H9 (cell line): ENCODE measurements at regions not wholly inside any gene's neighbourhood (a gene's known extent, or its start where the extent isn't known, plus 50 kb on each side); places are given as distances from the start of the nearest gene placed in this dataset.

Experiments
- DNase-seq: peaks from one replicate; pipeline ENCODE4 v3.0.0-alpha.2; 2017
- H2AFZ ChIP-seq: one replicate; pipeline ENCODE4 v1.6.1; 2013; ENCODE audit warnings: mild to moderate bottlenecking, low read length, control low read depth, moderate library complexity
- H2AK5ac ChIP-seq: 2 replicates; pipeline ENCODE4 v1.6.1; 2013; ENCODE audit warnings: low read length, control low read depth, mixed read lengths; ENCODE audit not compliant: insufficient read length
- H2BK120ac ChIP-seq: one replicate; pipeline ENCODE4 v1.6.1; 2013; ENCODE audit warnings: low read depth, mild to moderate bottlenecking, low read length, control low read depth, inconsistent platforms; ENCODE audit not compliant: poor library complexity, severe bottlenecking
- H2BK12ac ChIP-seq: 2 replicates; pipeline ENCODE4 v1.6.1; 2013; ENCODE audit warnings: low read length, control low read depth, mixed read lengths, low read depth; ENCODE audit not compliant: insufficient read length
- H2BK15ac ChIP-seq: 2 replicates; pipeline ENCODE4 v1.6.1; 2013; ENCODE audit warnings: low read depth, low read length, control low read depth
- H2BK20ac ChIP-seq: one replicate; pipeline ENCODE4 v1.6.1; 2013; ENCODE audit warnings: low read depth, mild to moderate bottlenecking, low read length, control low read depth, inconsistent platforms; ENCODE audit not compliant: poor library complexity, severe bottlenecking
- H2BK5ac ChIP-seq: 2 replicates; pipeline ENCODE4 v1.6.1; 2013; ENCODE audit warnings: low read length, control low read depth, mixed read lengths; ENCODE audit not compliant: insufficient read length
- H3K14ac ChIP-seq: 2 replicates; pipeline ENCODE4 v1.6.1; 2013; ENCODE audit warnings: low read length, control low read depth; ENCODE audit not compliant: insufficient read depth
- H3K18ac ChIP-seq: 2 replicates; pipeline ENCODE4 v1.6.1; 2013; ENCODE audit warnings: low read depth, mild to moderate bottlenecking, mixed read lengths, low read length, control low read depth; ENCODE audit not compliant: insufficient read length
- H3K23ac ChIP-seq: 2 replicates; pipeline ENCODE4 v1.6.1; 2013; ENCODE audit warnings: low read length, control low read depth, mixed read lengths, low read depth; ENCODE audit not compliant: insufficient read length
- H3K23me2 ChIP-seq: 2 replicates; pipeline ENCODE4 v1.6.1; 2013; ENCODE audit warnings: low read depth, mild to moderate bottlenecking, mixed read lengths, low read length, control low read depth; ENCODE audit not compliant: insufficient read length, poor library complexity, severe bottlenecking
- H3K27ac ChIP-seq: 2 replicates; pipeline ENCODE4 v1.5.1; 2013; ENCODE audit warnings: low read length, control low read depth, mixed read lengths, low read depth; ENCODE audit not compliant: insufficient read length
- H3K27me3 ChIP-seq: 2 replicates; pipeline ENCODE4 v1.6.1; 2013; ENCODE audit warnings: low read length, control low read depth, inconsistent platforms; ENCODE audit not compliant: insufficient read depth
- H3K4ac ChIP-seq: 2 replicates; pipeline ENCODE4 v1.6.1; 2013; ENCODE audit warnings: low read depth, mild to moderate bottlenecking, control low read depth, inconsistent platforms, low read length, moderate library complexity
- H3K4me1 ChIP-seq: 2 replicates; pipeline ENCODE4 v1.6.1; 2013; ENCODE audit warnings: low read length, control low read depth, inconsistent platforms; ENCODE audit not compliant: insufficient read depth
- H3K4me2 ChIP-seq: 2 replicates; pipeline ENCODE4 v1.6.1; 2013; ENCODE audit warnings: low read length, control low read depth, mixed read lengths; ENCODE audit not compliant: insufficient read length, insufficient read depth
- H3K56ac ChIP-seq: 2 replicates; pipeline ENCODE4 v1.6.1; 2013; ENCODE audit warnings: low read depth, mild to moderate bottlenecking, mixed read lengths, low read length, control low read depth; ENCODE audit not compliant: insufficient read length
- H3K79me1 ChIP-seq: 2 replicates; pipeline ENCODE4 v1.6.1; 2013; ENCODE audit warnings: low read depth, mild to moderate bottlenecking, moderate library complexity, low read length, control low read depth, inconsistent platforms; ENCODE audit not compliant: insufficient read depth, poor library complexity, severe bottlenecking
- H3K79me2 ChIP-seq: 2 replicates; pipeline ENCODE4 v1.6.1; 2013; ENCODE audit warnings: low read length, control low read depth, inconsistent platforms; ENCODE audit not compliant: insufficient read depth
- H3K9ac ChIP-seq: 2 replicates; pipeline ENCODE4 v1.6.1; 2013; ENCODE audit warnings: low read length, control low read depth, mixed read lengths; ENCODE audit not compliant: insufficient read length; ENCODE audit errors: extremely low read depth
- H3K9me3 ChIP-seq: one replicate; pipeline ENCODE4 v1.6.1; 2013; ENCODE audit warnings: low read depth, low read length, inconsistent platforms; ENCODE audit not compliant: control insufficient read depth
- H3T11ph ChIP-seq: one replicate; pipeline ENCODE4 v1.6.1; 2013; ENCODE audit warnings: mild to moderate bottlenecking, low read length, control low read depth, inconsistent platforms
- H4K20me1 ChIP-seq: one replicate; pipeline ENCODE4 v1.6.1; 2013; ENCODE audit not compliant: control insufficient read depth, insufficient read length, insufficient read depth
- H4K5ac ChIP-seq: 2 replicates; pipeline ENCODE4 v1.6.1; 2013; ENCODE audit warnings: low read depth, mild to moderate bottlenecking, mixed read lengths, low read length, control low read depth; ENCODE audit not compliant: insufficient read length
- H4K8ac ChIP-seq: replicated peaks from 2 replicates; pipeline ENCODE4 v1.6.1; 2013; ENCODE audit warnings: low read length, control low read depth, mixed read lengths, low read depth; ENCODE audit not compliant: insufficient read length
- H4K91ac ChIP-seq: 2 replicates; pipeline ENCODE4 v1.6.1; 2013; ENCODE audit warnings: low read depth, mild to moderate bottlenecking, moderate library complexity, mixed read lengths, low read length, control low read depth; ENCODE audit not compliant: insufficient read length
- H3K27ac Mint-ChIP-seq, 3 experiments: 2 replicates in 2 of 3; 3 replicates in 1 of 3; pipeline ENCODE4 v1.8.0; 2020 to 2021; ENCODE audit warnings: mixed read lengths in 3 of 3, mild to moderate bottlenecking in 1 of 3, moderate library complexity in 1 of 3
- H3K27me3 Mint-ChIP-seq: 2 replicates; pipeline ENCODE4 v1.8.0; 2021; ENCODE audit warnings: low read depth, mild to moderate bottlenecking, moderate library complexity, mixed read lengths
- H3K36me3 Mint-ChIP-seq, 3 experiments: 2 replicates in 2 of 3; 3 replicates in 1 of 3; pipeline ENCODE4 v1.8.0; 2020 to 2021; ENCODE audit warnings: low read depth in 3 of 3, mixed read lengths in 3 of 3; ENCODE audit not compliant: insufficient read depth in 1 of 3
- H3K4me1 Mint-ChIP-seq, 2 experiments: 2 replicates each; pipeline ENCODE4 v1.8.0; 2020; ENCODE audit warnings: mixed read lengths in 2 of 2
- H3K4me3 Mint-ChIP-seq, 2 experiments: 2 replicates in 1 of 2; 3 replicates in 1 of 2; pipeline ENCODE4 v1.8.0; 2020 to 2021; ENCODE audit warnings: mild to moderate bottlenecking in 2 of 2, mixed read lengths in 2 of 2, moderate library complexity in 1 of 2
- H3K9me3 Mint-ChIP-seq, 2 experiments: 2 replicates in 1 of 2; 3 replicates in 1 of 2; pipeline ENCODE4 v1.8.0; 2020; ENCODE audit warnings: mild to moderate bottlenecking in 2 of 2, mixed read lengths in 2 of 2, moderate library complexity in 1 of 2
- CTCF ChIP-seq: fragments of 200-600 bp; sonication (generic); conservative IDR thresholded peaks from 3 replicates; pipeline ENCODE4 v1.8.0; 2021; ENCODE audit warnings: antibody characterized with exemption, mild to moderate bottlenecking
- WGBS: extraction: QIAGEN DNeasy Blood & Tissue Kit; methylation state at CpG from one replicate; pipeline ENCODE4 v1.1.7; 2013; ENCODE audit warnings: missing lambda C conversion rate, low lambda C conversion rate, mixed read lengths; ENCODE audit not compliant: insufficient read length; ENCODE audit errors: extremely low coverage; 5-methylcytosine and 5-hydroxymethylcytosine counted together

GRCh38 chr14:98233656-98234055 is 1038.3 kb downstream of the BCL11B start:
- Histone ChIP-seq H4K8ac (no peak overlapping the region), H3K27me3 (no peaks in the 10 kb centered on the region), H2AFZ (no peak overlapping the region), H3K4me1 (no peaks in the 10 kb centered on the region), H3K18ac (no peak overlapping the region), H2BK20ac (no peak overlapping the region), H2BK120ac (no peak overlapping the region), H3K14ac (no peak overlapping the region), H3K4me2 (no peak overlapping the region), H2BK15ac (no peak overlapping the region), H2AK5ac (no peak overlapping the region), H3T11ph (no peak overlapping the region), H3K56ac (no peak overlapping the region), H3K79me1 (no peaks in the 10 kb centered on the region), H3K23me2 (no peaks in the 10 kb centered on the region), H3K27ac (no peak overlapping the region), H4K91ac (no peak overlapping the region), H3K4ac (no peak overlapping the region), H3K9me3 (no peaks in the 10 kb centered on the region), H3K79me2 (no peaks in the 10 kb centered on the region), H4K5ac (no peak overlapping the region), H3K23ac (no peak overlapping the region), H4K20me1 (no peaks in the 10 kb centered on the region), H3K9ac (no peak overlapping the region), H2BK12ac (no peak overlapping the region), H2BK5ac (no peak overlapping the region)
- H3K9me3 Mint-ChIP-seq = peaks cover 7 to 10% of the 10 kb centered on the region in 2 experiments; a peak in 4 of 5 replicates
- no peak for DNase-seq
- H3K27me3 Mint-ChIP-seq = no peaks in the 10 kb centered on the region; the same call in 1 of the 2 replicates
- H3K4me1 Mint-ChIP-seq = peaks cover 7 to 10% of the 10 kb centered on the region in 2 experiments
- TF ChIP-seq CTCF = no peak
- 0 out of 7 replicates have a peak overlapping the region, but pooled peaks of 1 of the 3 experiments have one; percentile 23 for H3K27ac Mint-ChIP-seq
- peaks cover 0 to 6% (median 0%) of the 10 kb centered on the region in 3 experiments; a peak in 3 of 7 replicates for H3K36me3 Mint-ChIP-seq
- H3K4me3 Mint-ChIP-seq = no peak overlapping the region
- WGBS = no CpG with 5 or more reads among the region's 6 CpGs
